Erythroblast (primary cell): ENCODE measurements at regions not wholly inside any gene's neighbourhood (a gene's known extent, or its start where the extent isn't known, plus 50 kb on each side); places are given as distances from the start of the nearest gene placed in this dataset.
A peak's percentile ranks its signal among the peaks of the same experiment; 100 is the strongest.

Experiments
- DNase-seq, 2 experiments: peaks; one replicate each; lab custom pipeline; 2025; lab: John Stamatoyannopoulos, UW
- GATA1 ChIP-seq: IDR thresholded peaks from 2 replicates; pipeline ENCODE4 v1.6.1; 2011; ENCODE audit warnings: low read depth, mild to moderate bottlenecking, control low read depth, low read length, moderate library complexity
- POLR2A ChIP-seq: IDR thresholded peaks from 2 replicates; pipeline ENCODE4 v1.6.1; 2011; ENCODE audit warnings: mild to moderate bottlenecking, low read length

- TF ChIP-seq GATA1 (no peak), POLR2A (no peak)
- peak in 1 of 2 experiments; percentile 0 for DNase-seq
These were observed 309.5 kb upstream of the FMR1 start for GRCh38 chrX:147602176-147602696.

- no peak for DNase-seq
- TF ChIP-seq GATA1, result no peak
- TF ChIP-seq POLR2A, result no peak
These were observed 285.1 kb upstream of the FMR1 start for GRCh38 chrX:147626605-147627004.

- no peak for DNase-seq
- TF ChIP-seq POLR2A (no peak), GATA1 (no peak)
These were observed 276.5 kb upstream of the FMR1 start for GRCh38 chrX:147635186-147635585.

- no peak for DNase-seq
- no peak for TF ChIP-seq POLR2A
- no peak for TF ChIP-seq GATA1
These were observed 274.5 kb upstream of the FMR1 start for GRCh38 chrX:147637190-147637589.

GRCh38 chrX:147646949-147647723, 264.6 kb upstream of the FMR1 start:
- no peak for DNase-seq
- TF ChIP-seq POLR2A, result no peak

GRCh38 chrX:147675819-147676218, 235.9 kb upstream of the FMR1 start:
- TF ChIP-seq POLR2A, result no peak
- TF ChIP-seq GATA1, result no peak

GRCh38 chrX:147679356-147680005, 232.2 kb upstream of the FMR1 start:
- peak; percentile 10 to 36 for DNase-seq
- TF ChIP-seq POLR2A, result no peak
- TF ChIP-seq GATA1, result no peak

More at GRCh38 chrX:147675819-147676218, 235.9 kb upstream of the FMR1 start:
- no peak for DNase-seq

- DNase-seq, result peak; percentile 65 to 85
- TF ChIP-seq GATA1, result no peak
- no peak for TF ChIP-seq POLR2A
These were observed 231.5 kb upstream of the FMR1 start for GRCh38 chrX:147680251-147680650.

DNA sequence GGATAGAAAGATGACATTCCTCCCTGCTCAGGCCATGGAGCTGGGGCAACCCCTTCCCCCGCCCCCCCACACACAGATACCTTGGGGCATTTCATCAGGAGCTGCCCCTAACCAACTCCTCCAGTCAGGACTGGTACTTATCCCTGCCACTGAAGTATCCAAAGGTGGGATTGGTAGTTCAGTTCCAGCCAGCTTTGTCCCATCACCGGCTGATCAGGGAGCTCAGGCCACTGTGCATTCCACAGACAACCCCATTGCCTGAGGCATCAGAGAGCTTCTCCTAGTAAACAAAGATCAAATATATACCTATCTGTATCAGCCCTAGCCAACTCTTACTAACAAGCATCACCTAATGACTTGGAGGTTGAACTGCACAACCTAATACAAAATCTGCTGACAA, 218.2 kb upstream of the FMR1 start:
- DNase-seq, result no peak

DNA sequence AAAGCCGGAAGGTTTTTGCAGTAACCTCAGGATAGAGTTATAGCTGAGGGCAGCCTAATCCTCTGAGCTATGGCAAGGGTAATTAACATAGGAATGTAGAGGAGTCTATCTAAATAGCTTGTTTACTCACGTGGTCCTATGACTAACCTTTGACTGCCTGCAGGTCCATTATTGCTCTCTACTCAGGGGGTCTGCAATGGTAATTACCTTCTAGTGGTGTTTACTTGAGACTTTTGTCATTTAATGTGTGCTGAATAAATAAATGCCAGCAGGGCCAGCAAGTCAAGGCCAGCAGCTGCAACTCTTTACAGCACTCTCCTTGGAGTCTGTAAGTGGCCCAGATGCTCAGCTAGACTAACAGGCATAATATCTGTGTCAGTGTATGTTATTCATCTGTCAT, 212.7 kb upstream of the FMR1 start:
- no peak for TF ChIP-seq GATA1
- TF ChIP-seq POLR2A, result no peak
- DNase-seq, result no peak

More for the DNA sequence above, 218.2 kb upstream of the FMR1 start:
- TF ChIP-seq GATA1 (no peak), POLR2A (no peak)

GRCh38 chrX:147710301-147710700, 201.4 kb upstream of the FMR1 start:
- no peak for DNase-seq
- no peak for TF ChIP-seq POLR2A
- no peak for TF ChIP-seq GATA1

DNA sequence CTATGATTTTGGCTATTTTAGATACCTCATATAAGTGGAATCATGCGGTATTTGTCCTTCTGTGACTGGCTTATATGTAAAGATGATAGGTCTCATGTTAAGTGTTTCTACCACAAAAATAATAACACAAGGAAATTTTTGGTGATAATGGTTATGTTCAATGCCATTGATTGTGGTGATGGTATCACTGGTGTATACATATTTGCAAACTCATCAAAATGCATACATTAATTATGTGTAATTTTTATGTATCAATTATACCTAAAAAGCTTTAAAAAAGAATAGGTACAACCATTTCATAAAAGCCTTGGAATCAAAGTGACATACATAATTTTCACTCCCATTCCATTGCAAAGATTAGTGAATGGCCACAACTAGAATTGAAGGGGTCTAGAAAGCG, 178.3 kb upstream of the FMR1 start:
- TF ChIP-seq POLR2A, result no peak
- no peak for TF ChIP-seq GATA1
- DNase-seq, result no peak

DNA sequence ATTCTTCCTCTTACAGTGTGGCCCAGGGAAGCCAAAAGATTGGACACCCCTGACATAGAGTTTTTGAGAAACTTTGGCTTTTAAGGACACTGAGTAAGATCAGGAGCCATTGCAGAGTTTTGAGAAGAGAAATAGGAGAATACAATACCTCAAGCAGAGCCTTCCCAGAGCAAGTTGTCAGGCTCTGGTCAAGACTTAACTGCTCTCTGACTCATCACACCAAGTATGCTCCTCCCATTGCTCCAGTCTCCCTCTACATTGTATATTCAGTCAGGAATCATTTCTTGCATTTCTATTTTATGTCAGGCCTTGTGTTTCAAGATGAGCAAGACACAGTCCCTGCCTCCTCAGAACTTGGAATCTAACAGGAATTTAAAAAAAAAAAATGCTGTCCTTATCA, 176.4 kb upstream of the FMR1 start:
- no peak for DNase-seq
- TF ChIP-seq POLR2A, result no peak
- TF ChIP-seq GATA1, result no peak

DNA sequence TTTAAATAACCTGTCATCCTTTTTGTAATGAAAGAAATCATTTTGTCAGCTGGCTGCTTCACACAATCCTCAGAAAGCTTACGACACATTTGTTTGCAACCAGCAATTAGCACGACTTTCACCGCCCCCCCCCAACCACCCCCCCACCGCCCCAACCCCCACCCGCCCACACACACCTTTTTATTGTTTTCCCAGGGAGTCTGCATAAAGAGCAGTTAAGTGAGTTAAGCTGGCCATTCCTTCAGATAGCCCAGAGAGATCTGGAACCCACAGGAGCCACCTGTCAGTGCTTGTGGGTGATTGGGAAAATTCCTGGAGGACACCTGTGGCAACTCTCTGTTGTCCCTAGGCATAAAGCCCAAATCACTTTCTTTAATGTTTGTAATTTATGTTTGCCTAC, 175.7 kb upstream of the FMR1 start:
- no peak for TF ChIP-seq POLR2A
- no peak for TF ChIP-seq GATA1

More for the DNA sequence above, 175.7 kb upstream of the FMR1 start:
- DNase-seq, result no peak
